ENCODE measurements at regions not wholly inside any gene's neighbourhood (a gene's known extent, or its start where the extent isn't known, plus 50 kb on each side); places are given as distances from the start of the nearest gene placed in this dataset.

DNA sequence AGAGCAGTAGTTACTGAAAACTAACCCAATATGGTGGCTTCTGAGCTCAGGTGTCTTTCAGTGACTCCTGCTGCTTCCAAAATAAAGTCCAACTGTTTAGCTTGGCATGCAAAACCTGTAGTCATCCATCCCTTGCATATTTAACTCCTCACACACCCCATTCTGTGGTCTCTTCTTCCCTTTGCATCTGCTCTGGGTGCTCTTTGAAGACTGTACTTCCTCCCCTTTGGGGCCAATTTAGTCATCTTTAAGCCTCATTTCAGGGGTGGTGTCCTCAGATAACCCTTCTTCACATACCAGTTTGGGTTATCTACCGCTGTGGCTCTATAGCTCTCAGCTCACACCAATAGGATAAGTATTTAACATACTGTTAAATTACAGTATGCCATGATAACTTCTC, 209.9 kb upstream of the DMRT1 start:
- TF ChIP-seq CTCF (IDR thresholded peaks at IDR 0.05; ENCODE audit: control extremely low read depth in 1 of 3, insufficient read depth in 1 of 3, low read depth in 1 of 3, low read length in 3 of 3) (no peak), POLR2AphosphoS5 (IDR thresholded peaks at IDR 0.05; ENCODE audit: low read depth, low read length) (no peak), TAF1 (IDR thresholded peaks at IDR 0.05; ENCODE audit: low read depth, low read length) (no peak)

Measured in H1 (cell line).